ENCODE measurements at regions not wholly inside any gene's neighbourhood (a gene's known extent, or its start where the extent isn't known, plus 50 kb on each side); places are given as distances from the start of the nearest gene placed in this dataset.
"Not testable (repeated sequence)": the region's sequence is repeated elsewhere in the genome, so short reads cannot be mapped to it uniquely, and the experiment has no call there.

- no peaks in the 10 kb centered on the region for H3K36me3 ChIP-seq (ENCODE audit: control insufficient read depth in 2 of 2, insufficient read depth in 2 of 2, low read length in 1 of 2)
- no peaks in the 10 kb centered on the region for H3K4me1 ChIP-seq (ENCODE audit: control insufficient read depth in 2 of 2, insufficient read depth in 2 of 2, low read length in 1 of 2)
- H3K27me3 ChIP-seq (ENCODE audit: control insufficient read depth in 1 of 2, insufficient read depth in 2 of 2, low read length in 2 of 2): no peaks in the 10 kb centered on the region
- 59 to 66% methylated on average over 10 of the region's 10 CpGs for WGBS, 2 donors
- no peaks in the 10 kb centered on the region for H3K9me3 ChIP-seq (ENCODE audit: control insufficient read depth in 2 of 2, insufficient read depth in 1 of 2, low read depth in 1 of 2, low read length in 1 of 2)
- no peak overlapping the region for H3K4me3 ChIP-seq (ENCODE audit: low read depth in 1 of 2, low read length in 2 of 2)
- H3K27ac ChIP-seq (ENCODE audit: low read depth in 2 of 2, low read length in 1 of 2): no peak overlapping the region
Observed at GRCh38 chr13:32840989-32841713, 175.1 kb upstream of the KL start.

GRCh38 chr13:32845952-32846950 is 170.0 kb upstream of the KL start:
- H3K4me3 ChIP-seq (ENCODE audit: low read depth in 1 of 2, low read length in 2 of 2): no peak overlapping the region
- no peaks in the 10 kb centered on the region for H3K36me3 ChIP-seq (ENCODE audit: control insufficient read depth in 2 of 2, insufficient read depth in 2 of 2, low read length in 1 of 2)
- 63 to 75% methylated on average over 12 of the region's 12 CpGs for WGBS, 2 donors
- no peaks in the 10 kb centered on the region for H3K9me3 ChIP-seq (ENCODE audit: control insufficient read depth in 2 of 2, insufficient read depth in 1 of 2, low read depth in 1 of 2, low read length in 1 of 2)
- H3K27ac ChIP-seq (ENCODE audit: low read depth in 2 of 2, low read length in 1 of 2): no peak overlapping the region
- no peaks in the 10 kb centered on the region for H3K4me1 ChIP-seq (ENCODE audit: control insufficient read depth in 2 of 2, insufficient read depth in 2 of 2, low read length in 1 of 2)
- H3K27me3 ChIP-seq (ENCODE audit: control insufficient read depth in 1 of 2, insufficient read depth in 2 of 2, low read length in 2 of 2): no peaks in the 10 kb centered on the region

- not testable (repeated sequence) for H3K27ac ChIP-seq (ENCODE audit: low read depth in 2 of 2, low read length in 1 of 2); H3K36me3 ChIP-seq (ENCODE audit: control insufficient read depth in 2 of 2, insufficient read depth in 2 of 2, low read length in 1 of 2)
- whole genome bisulfite sequencing, 2 donors: 77 to 79% methylated on average over 10 of the region's 10 CpGs
Observed at GRCh38 chr13:32847976-32848375, 168.2 kb upstream of the KL start.

GRCh38 chr13:32849369-32849768 is 166.9 kb upstream of the KL start:
- Histone ChIP-seq H3K4me3 (ENCODE audit: low read depth in 1 of 2, low read length in 2 of 2) (no peak overlapping the region), H3K27me3 (ENCODE audit: control insufficient read depth in 1 of 2, insufficient read depth in 2 of 2, low read length in 2 of 2) (no peaks in the 10 kb centered on the region), H3K27ac (ENCODE audit: low read depth in 2 of 2, low read length in 1 of 2) (no peak overlapping the region), H3K9me3 (ENCODE audit: control insufficient read depth in 2 of 2, insufficient read depth in 1 of 2, low read depth in 1 of 2, low read length in 1 of 2) (no peaks in the 10 kb centered on the region), H3K36me3 (ENCODE audit: control insufficient read depth in 2 of 2, insufficient read depth in 2 of 2, low read length in 1 of 2) (no peaks in the 10 kb centered on the region), H3K4me1 (ENCODE audit: control insufficient read depth in 2 of 2, insufficient read depth in 2 of 2, low read length in 1 of 2) (no peaks in the 10 kb centered on the region)
- WGBS, 2 donors: 85 to 87% methylated on average over 9 of the region's 9 CpGs

More at GRCh38 chr13:32847976-32848375, 168.2 kb upstream of the KL start:
- H3K4me1 ChIP-seq (ENCODE audit: control insufficient read depth in 2 of 2, insufficient read depth in 2 of 2, low read length in 1 of 2); H3K27me3 ChIP-seq (ENCODE audit: control insufficient read depth in 1 of 2, insufficient read depth in 2 of 2, low read length in 2 of 2); H3K4me3 ChIP-seq (ENCODE audit: low read depth in 1 of 2, low read length in 2 of 2); H3K9me3 ChIP-seq (ENCODE audit: control insufficient read depth in 2 of 2, insufficient read depth in 1 of 2, low read depth in 1 of 2, low read length in 1 of 2): not testable (repeated sequence)

GRCh38 chr13:32850316-32851052 is 165.7 kb upstream of the KL start:
- Histone ChIP-seq H3K36me3 (ENCODE audit: control insufficient read depth in 2 of 2, insufficient read depth in 2 of 2, low read length in 1 of 2) (no peaks in the 10 kb centered on the region), H3K4me1 (ENCODE audit: control insufficient read depth in 2 of 2, insufficient read depth in 2 of 2, low read length in 1 of 2) (no peaks in the 10 kb centered on the region), H3K27ac (ENCODE audit: low read depth in 2 of 2, low read length in 1 of 2) (no peak overlapping the region), H3K4me3 (ENCODE audit: low read depth in 1 of 2, low read length in 2 of 2) (no peak overlapping the region), H3K9me3 (ENCODE audit: control insufficient read depth in 2 of 2, insufficient read depth in 1 of 2, low read depth in 1 of 2, low read length in 1 of 2) (no peaks in the 10 kb centered on the region), H3K27me3 (ENCODE audit: control insufficient read depth in 1 of 2, insufficient read depth in 2 of 2, low read length in 2 of 2) (no peaks in the 10 kb centered on the region)
- WGBS, 2 donors: 84 to 89% methylated on average over 8 of the region's 8 CpGs

- Histone ChIP-seq H3K4me3 (ENCODE audit: low read depth in 1 of 2, low read length in 2 of 2) (no peak overlapping the region), H3K4me1 (ENCODE audit: control insufficient read depth in 2 of 2, insufficient read depth in 2 of 2, low read length in 1 of 2) (no peaks in the 10 kb centered on the region), H3K36me3 (ENCODE audit: control insufficient read depth in 2 of 2, insufficient read depth in 2 of 2, low read length in 1 of 2) (no peaks in the 10 kb centered on the region), H3K9me3 (ENCODE audit: control insufficient read depth in 2 of 2, insufficient read depth in 1 of 2, low read depth in 1 of 2, low read length in 1 of 2) (no peaks in the 10 kb centered on the region), H3K27me3 (ENCODE audit: control insufficient read depth in 1 of 2, insufficient read depth in 2 of 2, low read length in 2 of 2) (no peaks in the 10 kb centered on the region), H3K27ac (ENCODE audit: low read depth in 2 of 2, low read length in 1 of 2) (no peak overlapping the region)
- WGBS, 2 donors: 72 to 73% methylated on average over 8 of the region's 8 CpGs
Observed at GRCh38 chr13:32851083-32852069, 164.8 kb upstream of the KL start.

GRCh38 chr13:32852526-32852925 is 163.7 kb upstream of the KL start:
- 83 to 87% methylated on average over 1 of the region's 1 CpG for WGBS, 2 donors
- no peak overlapping the region for H3K27ac ChIP-seq (ENCODE audit: low read depth in 2 of 2, low read length in 1 of 2)
- H3K9me3 ChIP-seq (ENCODE audit: control insufficient read depth in 2 of 2, insufficient read depth in 1 of 2, low read depth in 1 of 2, low read length in 1 of 2): no peaks in the 10 kb centered on the region
- H3K27me3 ChIP-seq (ENCODE audit: control insufficient read depth in 1 of 2, insufficient read depth in 2 of 2, low read length in 2 of 2): no peaks in the 10 kb centered on the region
- H3K4me1 ChIP-seq (ENCODE audit: control insufficient read depth in 2 of 2, insufficient read depth in 2 of 2, low read length in 1 of 2): no peaks in the 10 kb centered on the region
- no peaks in the 10 kb centered on the region for H3K36me3 ChIP-seq (ENCODE audit: control insufficient read depth in 2 of 2, insufficient read depth in 2 of 2, low read length in 1 of 2)
- H3K4me3 ChIP-seq (ENCODE audit: low read depth in 1 of 2, low read length in 2 of 2): no peak overlapping the region

- Histone ChIP-seq H3K27ac (ENCODE audit: low read depth in 2 of 2, low read length in 1 of 2) (no peak overlapping the region), H3K27me3 (ENCODE audit: control insufficient read depth in 1 of 2, insufficient read depth in 2 of 2, low read length in 2 of 2) (no peaks in the 10 kb centered on the region), H3K36me3 (ENCODE audit: control insufficient read depth in 2 of 2, insufficient read depth in 2 of 2, low read length in 1 of 2) (no peaks in the 10 kb centered on the region), H3K4me1 (ENCODE audit: control insufficient read depth in 2 of 2, insufficient read depth in 2 of 2, low read length in 1 of 2) (no peaks in the 10 kb centered on the region), H3K9me3 (ENCODE audit: control insufficient read depth in 2 of 2, insufficient read depth in 1 of 2, low read depth in 1 of 2, low read length in 1 of 2) (peaks cover 0 to 3% of the 10 kb centered on the region in 2 donors), H3K4me3 (ENCODE audit: low read depth in 1 of 2, low read length in 2 of 2) (no peak overlapping the region)
- WGBS, 2 donors: 85 to 89% methylated on average over 2 of the region's 2 CpGs
Observed at GRCh38 chr13:32857077-32857476, 159.1 kb upstream of the KL start.

All from esophagus (tissue), 2 donors.